ENCODE measurements at regions not wholly inside any gene's neighbourhood (a gene's known extent, or its start where the extent isn't known, plus 50 kb on each side); places are given as distances from the start of the nearest gene placed in this dataset.

DNA sequence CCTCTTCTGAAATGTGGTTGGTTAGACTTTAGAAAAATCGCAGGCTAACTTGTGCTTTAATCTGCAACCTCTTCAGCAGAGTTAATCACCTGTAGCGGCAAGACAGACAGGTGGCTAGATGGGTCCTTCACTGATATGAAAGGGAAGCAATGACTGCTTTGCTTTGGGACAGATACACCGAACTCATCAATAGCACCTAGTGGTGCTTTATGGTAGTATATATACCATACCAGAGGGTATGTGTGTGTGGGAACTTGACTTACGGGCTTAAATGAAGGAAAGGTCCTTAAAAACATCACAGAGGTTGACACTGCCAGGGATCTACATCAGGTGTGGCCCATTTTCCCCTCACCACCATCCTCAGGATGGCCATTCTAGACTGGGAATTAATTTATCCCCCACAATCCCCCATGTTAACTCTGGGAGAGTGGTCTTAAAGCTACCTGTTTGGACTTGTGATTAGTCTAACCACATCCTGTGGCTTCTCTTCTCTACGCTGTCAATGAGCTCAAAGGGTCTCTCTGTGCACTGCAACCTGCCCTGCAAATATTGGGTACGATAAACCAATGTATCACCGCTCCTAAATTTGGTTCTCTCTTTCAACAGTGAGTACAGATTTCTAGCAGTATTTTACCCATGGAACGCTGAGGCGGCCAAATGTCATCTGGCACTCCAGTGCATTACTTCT is 162.7 kb downstream of the SIPA1L2 start:
- TF ChIP-seq CTCF (IDR thresholded peaks at IDR 0.05) (no peak), EZH2 (IDR thresholded peaks at IDR 0.05) (no peak)
